ENCODE measurements at regions not wholly inside any gene's neighbourhood (a gene's known extent, or its start where the extent isn't known, plus 50 kb on each side); places are given as distances from the start of the nearest gene placed in this dataset.

- TF ChIP-seq EZH2 (IDR thresholded peaks at IDR 0.05) (no peak), POLR2AphosphoS5 (IDR thresholded peaks at IDR 0.05; ENCODE audit: borderline replicate concordance, low read depth, low read length) (no peak), FOXP2 (optimal IDR thresholded peaks at IDR 0.05; ENCODE audit: control extremely low read depth, extremely low read length, insufficient read depth) (no peak)
These were observed 90.6 kb upstream of the CIBAR2 start for GRCh38 chr16:85202631-85203461.
